HG03039 (cell line): ENCODE measurements at regions not wholly inside any gene's neighbourhood (a gene's known extent, or its start where the extent isn't known, plus 50 kb on each side); places are given as distances from the start of the nearest gene placed in this dataset.

Source experiments
- ATAC-seq: cut with Tn5 transposase; IDR thresholded peaks from one replicate; pipeline ENCODE4 v1.9.1; 2021; ENCODE audit warnings: mild to moderate bottlenecking, moderate library complexity; ENCODE audit not compliant: unreplicated experiment

GRCh38 chr2:16006537-16007166, 66.3 kb downstream of the MYCN start:
- ATAC-seq = no peak

- ATAC-seq = no peak
Observed at GRCh38 chr2:16005816-16006536, 65.6 kb downstream of the MYCN start.

- no peak for ATAC-seq
Observed at GRCh38 chr2:16005389-16005788, 65.0 kb downstream of the MYCN start.

GRCh38 chr2:16003809-16004208, 63.5 kb downstream of the MYCN start:
- ATAC-seq = no peak

GRCh38 chr2:16003152-16003551, 62.8 kb downstream of the MYCN start:
- ATAC-seq = no peak

- ATAC-seq = no peak
Observed at GRCh38 chr2:16002575-16002974, 62.2 kb downstream of the MYCN start.

- no peak for ATAC-seq
Observed at GRCh38 chr2:16002144-16002543, 61.8 kb downstream of the MYCN start.

- no peak for ATAC-seq
Observed at GRCh38 chr2:16000642-16001041, 60.3 kb downstream of the MYCN start.

GRCh38 chr2:15999596-16000469, 59.5 kb downstream of the MYCN start:
- ATAC-seq = no peak

- no peak for ATAC-seq
Observed at GRCh38 chr2:15997728-15998280, 57.5 kb downstream of the MYCN start.

- ATAC-seq = no peak
Observed at GRCh38 chr2:15996536-15997423, 56.4 kb downstream of the MYCN start.
